ENCODE measurements at regions not wholly inside any gene's neighbourhood (a gene's known extent, or its start where the extent isn't known, plus 50 kb on each side); places are given as distances from the start of the nearest gene placed in this dataset.
A peak's percentile ranks its signal among the peaks of the same experiment; 100 is the strongest.

DNA sequence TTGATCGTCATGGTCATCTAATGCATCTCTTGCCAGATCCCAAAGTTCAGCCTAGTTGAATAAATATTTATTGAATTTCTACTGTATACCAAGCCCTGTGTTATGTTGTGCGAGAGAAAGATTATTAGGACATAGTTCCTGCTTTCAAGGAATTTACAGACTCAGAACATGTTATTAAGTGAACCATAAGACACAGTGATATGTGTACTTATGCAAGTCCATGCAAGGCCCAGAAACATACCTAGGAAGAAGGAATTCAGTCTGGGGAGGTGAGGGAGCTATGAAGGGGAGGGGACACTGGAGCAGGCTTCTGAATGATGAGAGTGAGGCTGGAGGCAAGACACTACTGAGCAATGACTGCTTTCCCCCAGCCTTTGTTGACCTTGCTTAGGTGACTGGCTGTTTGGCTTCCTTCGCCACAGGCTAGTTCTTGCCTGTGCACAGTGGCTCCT is 81.4 kb downstream of the ACAA2 start:
- Histone ChIP-seq H3K4me3 (ENCODE audit: low read depth, low read length) (no peak overlapping the region), H3K36me3 (ENCODE audit: control insufficient read depth in 2 of 2, insufficient read depth in 1 of 2, low read length in 2 of 2) (no peaks in the 10 kb centered on the region), H3K27ac (ENCODE audit: extremely low read depth, low read depth, low read length) (no peak overlapping the region), H3K4me1 (ENCODE audit: control insufficient read depth, insufficient read depth, low read length) (no peaks in the 10 kb centered on the region), H3K9me3 (ENCODE audit: control insufficient read depth, insufficient read depth, low read depth, low read length) (no peaks in the 10 kb centered on the region)
- ChIA-PET POLR2A (interaction anchor here (0.6 kb wide), 1 partner anchor 184 kb away, joined by 3 read pairs; no protein-coding TSS in a partner anchor), CTCF (interaction anchor here (0.6 to 7.3 kb wide), 4 partner anchors 9 to 321 kb away, joined by 3 to 51 read pairs (median 6); partner anchors contain the start of gene LIPG)
- TF ChIP-seq, protein P1, sequence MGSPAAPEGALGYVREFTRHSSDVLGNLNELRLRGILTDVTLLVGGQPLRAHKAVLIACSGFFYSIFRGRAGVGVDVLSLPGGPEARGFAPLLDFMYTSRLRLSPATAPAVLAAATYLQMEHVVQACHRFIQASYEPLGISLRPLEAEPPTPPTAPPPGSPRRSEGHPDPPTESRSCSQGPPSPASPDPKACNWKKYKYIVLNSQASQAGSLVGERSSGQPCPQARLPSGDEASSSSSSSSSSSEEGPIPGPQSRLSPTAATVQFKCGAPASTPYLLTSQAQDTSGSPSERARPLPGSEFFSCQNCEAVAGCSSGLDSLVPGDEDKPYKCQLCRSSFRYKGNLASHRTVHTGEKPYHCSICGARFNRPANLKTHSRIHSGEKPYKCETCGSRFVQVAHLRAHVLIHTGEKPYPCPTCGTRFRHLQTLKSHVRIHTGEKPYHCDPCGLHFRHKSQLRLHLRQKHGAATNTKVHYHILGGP (tag by site-specific recombination; IDR thresholded peaks at IDR 0.05): 0 out of 2 replicates have a peak, but pooled peaks have one; percentile 24
- no peak for TF ChIP-seq ZNF521 (tag by site-specific recombination; IDR thresholded peaks at IDR 0.05)

DNA sequence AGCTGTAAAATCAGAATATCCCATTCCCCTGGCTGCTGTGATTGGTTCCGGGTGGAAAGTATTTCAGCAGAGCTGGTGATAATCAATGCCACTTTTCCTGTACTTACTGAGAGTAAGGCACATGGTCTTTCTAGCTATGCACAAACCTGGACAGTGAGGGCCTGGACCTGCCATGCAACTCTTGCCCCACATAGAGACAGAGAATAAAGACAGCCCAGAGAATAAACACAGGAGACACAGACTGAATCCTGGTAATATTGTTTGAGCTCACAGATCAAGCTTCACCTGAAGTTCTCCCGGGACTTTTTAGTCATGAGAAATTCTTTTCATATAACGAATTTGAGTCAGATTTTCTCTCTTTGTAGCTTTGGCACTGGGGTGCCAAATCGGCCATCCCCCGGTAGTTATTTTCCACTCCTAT is 81.9 kb downstream of the ACAA2 start:
- TF ChIP-seq TCF7L2 (IDR thresholded peaks at IDR 0.05; ENCODE audit: borderline replicate concordance, low read depth, low read length) (no peak), ZNF610 (tag by site-specific recombination; IDR thresholded peaks at IDR 0.05; ENCODE audit: borderline replicate concordance) (no peak), EGR2 (tag by site-specific recombination; IDR thresholded peaks at IDR 0.05; ENCODE audit: low read depth) (no peak), ZNF350 (tag by site-specific recombination; IDR thresholded peaks at IDR 0.05) (no peak), MZF1 (tag by site-specific recombination; IDR thresholded peaks at IDR 0.05; ENCODE audit: borderline replicate concordance) (no peak), YY1 (tag by site-specific recombination; IDR thresholded peaks at IDR 0.05) (no peak), ZNF423 (tag by site-specific recombination; IDR thresholded peaks at IDR 0.05) (no peak), ZNF140 (tag by site-specific recombination; IDR thresholded peaks at IDR 0.05) (no peak)
- TF ChIP-seq, protein P2, sequence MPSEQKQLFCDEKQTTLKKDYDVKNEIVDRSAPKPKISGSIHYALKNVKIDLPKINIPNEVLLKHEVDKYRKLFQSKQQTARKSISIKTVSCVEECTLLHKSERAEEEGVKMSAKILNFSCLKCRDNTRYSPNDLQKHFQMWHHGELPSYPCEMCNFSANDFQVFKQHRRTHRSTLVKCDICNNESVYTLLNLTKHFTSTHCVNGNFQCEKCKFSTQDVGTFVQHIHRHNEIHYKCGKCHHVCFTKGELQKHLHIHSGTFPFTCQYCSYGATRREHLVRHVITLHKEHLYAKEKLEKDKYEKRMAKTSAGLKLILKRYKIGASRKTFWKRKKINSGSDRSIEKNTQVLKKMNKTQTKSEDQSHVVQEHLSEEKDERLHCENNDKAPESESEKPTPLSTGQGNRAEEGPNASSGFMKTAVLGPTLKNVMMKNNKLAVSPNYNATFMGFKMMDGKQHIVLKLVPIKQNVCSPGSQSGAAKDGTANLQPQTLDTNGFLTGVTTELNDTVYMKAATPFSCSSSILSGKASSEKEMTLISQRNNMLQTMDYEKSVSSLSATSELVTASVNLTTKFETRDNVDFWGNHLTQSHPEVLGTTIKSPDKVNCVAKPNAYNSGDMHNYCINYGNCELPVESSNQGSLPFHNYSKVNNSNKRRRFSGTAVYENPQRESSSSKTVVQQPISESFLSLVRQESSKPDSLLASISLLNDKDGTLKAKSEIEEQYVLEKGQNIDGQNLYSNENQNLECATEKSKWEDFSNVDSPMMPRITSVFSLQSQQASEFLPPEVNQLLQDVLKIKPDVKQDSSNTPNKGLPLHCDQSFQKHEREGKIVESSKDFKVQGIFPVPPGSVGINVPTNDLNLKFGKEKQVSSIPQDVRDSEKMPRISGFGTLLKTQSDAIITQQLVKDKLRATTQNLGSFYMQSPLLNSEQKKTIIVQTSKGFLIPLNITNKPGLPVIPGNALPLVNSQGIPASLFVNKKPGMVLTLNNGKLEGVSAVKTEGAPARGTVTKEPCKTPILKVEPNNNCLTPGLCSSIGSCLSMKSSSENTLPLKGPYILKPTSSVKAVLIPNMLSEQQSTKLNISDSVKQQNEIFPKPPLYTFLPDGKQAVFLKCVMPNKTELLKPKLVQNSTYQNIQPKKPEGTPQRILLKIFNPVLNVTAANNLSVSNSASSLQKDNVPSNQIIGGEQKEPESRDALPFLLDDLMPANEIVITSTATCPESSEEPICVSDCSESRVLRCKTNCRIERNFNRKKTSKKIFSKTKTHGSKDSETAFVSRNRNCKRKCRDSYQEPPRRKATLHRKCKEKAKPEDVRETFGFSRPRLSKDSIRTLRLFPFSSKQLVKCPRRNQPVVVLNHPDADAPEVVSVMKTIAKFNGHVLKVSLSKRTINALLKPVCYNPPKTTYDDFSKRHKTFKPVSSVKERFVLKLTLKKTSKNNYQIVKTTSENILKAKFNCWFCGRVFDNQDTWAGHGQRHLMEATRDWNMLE (tag by site-specific recombination; conservative IDR thresholded peaks at IDR 0.05; ENCODE audit: low read depth): no peak
- TF ChIP-seq, protein P3, sequence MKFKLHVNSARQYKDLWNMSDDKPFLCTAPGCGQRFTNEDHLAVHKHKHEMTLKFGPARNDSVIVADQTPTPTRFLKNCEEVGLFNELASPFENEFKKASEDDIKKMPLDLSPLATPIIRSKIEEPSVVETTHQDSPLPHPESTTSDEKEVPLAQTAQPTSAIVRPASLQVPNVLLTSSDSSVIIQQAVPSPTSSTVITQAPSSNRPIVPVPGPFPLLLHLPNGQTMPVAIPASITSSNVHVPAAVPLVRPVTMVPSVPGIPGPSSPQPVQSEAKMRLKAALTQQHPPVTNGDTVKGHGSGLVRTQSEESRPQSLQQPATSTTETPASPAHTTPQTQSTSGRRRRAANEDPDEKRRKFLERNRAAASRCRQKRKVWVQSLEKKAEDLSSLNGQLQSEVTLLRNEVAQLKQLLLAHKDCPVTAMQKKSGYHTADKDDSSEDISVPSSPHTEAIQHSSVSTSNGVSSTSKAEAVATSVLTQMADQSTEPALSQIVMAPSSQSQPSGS (tag by site-specific recombination; IDR thresholded peaks at IDR 0.05; ENCODE audit: low read depth): no peak
- POLR2A ChIA-PET: no interaction called here
- CTCF ChIA-PET: interaction anchor here (0.6 to 7.3 kb wide), 5 partner anchors 8 to 221 kb away, joined by 3 to 51 read pairs (median 9); partner anchors contain the start of gene LIPG

DNA sequence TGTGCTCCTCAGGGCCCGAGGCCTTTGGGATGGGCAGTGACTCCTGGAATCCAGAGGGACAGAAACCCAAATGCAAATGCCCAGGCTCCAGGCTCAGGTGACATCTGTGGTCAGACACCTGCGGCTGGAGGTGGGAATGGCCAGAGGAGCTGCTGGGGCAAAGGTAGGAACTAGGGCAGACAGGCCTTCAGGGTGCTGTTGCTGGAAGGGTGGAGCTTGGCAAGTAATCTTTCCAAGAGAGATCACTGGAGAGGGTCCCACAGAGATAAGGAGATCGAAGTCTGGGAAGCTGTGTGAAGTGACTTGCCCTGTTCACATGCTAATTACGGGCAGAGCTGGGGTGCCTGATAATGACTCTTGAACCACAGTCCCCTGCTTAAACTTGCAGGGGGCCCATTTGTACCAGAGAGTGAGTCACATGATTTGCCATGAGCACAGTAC is 82.4 kb downstream of the ACAA2 start:
- Histone ChIP-seq H3K36me3 (ENCODE audit: control insufficient read depth in 2 of 2, insufficient read depth in 1 of 2, low read length in 2 of 2) (no peaks in the 10 kb centered on the region), H3K9me3 (ENCODE audit: control insufficient read depth, insufficient read depth, low read depth, low read length) (no peaks in the 10 kb centered on the region), H3K4me1 (ENCODE audit: control insufficient read depth, insufficient read depth, low read length) (peaks cover 7% of the 10 kb centered on the region), H3K4me3 (ENCODE audit: low read depth, low read length) (no peak overlapping the region), H3K27ac (ENCODE audit: extremely low read depth, low read depth, low read length) (0 out of 2 replicates have a peak overlapping the region, but pooled peaks have one; percentile 1)
- CTCF ChIA-PET: interaction anchor here (0.6 to 7.3 kb wide), 7 partner anchors 8 to 220 kb away, joined by 3 to 51 read pairs (median 4); partner anchors contain the start of gene LIPG
- POLR2A ChIA-PET: no interaction called here
- TF ChIP-seq, protein P4, sequence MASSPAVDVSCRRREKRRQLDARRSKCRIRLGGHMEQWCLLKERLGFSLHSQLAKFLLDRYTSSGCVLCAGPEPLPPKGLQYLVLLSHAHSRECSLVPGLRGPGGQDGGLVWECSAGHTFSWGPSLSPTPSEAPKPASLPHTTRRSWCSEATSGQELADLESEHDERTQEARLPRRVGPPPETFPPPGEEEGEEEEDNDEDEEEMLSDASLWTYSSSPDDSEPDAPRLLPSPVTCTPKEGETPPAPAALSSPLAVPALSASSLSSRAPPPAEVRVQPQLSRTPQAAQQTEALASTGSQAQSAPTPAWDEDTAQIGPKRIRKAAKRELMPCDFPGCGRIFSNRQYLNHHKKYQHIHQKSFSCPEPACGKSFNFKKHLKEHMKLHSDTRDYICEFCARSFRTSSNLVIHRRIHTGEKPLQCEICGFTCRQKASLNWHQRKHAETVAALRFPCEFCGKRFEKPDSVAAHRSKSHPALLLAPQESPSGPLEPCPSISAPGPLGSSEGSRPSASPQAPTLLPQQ (tag by site-specific recombination; IDR thresholded peaks at IDR 0.05): 0 out of 2 replicates have a peak, but pooled peaks have one; percentile 22
- no peak for TF ChIP-seq TCF7L2 (IDR thresholded peaks at IDR 0.05; ENCODE audit: borderline replicate concordance, low read depth, low read length)
- TF ChIP-seq, protein P5, sequence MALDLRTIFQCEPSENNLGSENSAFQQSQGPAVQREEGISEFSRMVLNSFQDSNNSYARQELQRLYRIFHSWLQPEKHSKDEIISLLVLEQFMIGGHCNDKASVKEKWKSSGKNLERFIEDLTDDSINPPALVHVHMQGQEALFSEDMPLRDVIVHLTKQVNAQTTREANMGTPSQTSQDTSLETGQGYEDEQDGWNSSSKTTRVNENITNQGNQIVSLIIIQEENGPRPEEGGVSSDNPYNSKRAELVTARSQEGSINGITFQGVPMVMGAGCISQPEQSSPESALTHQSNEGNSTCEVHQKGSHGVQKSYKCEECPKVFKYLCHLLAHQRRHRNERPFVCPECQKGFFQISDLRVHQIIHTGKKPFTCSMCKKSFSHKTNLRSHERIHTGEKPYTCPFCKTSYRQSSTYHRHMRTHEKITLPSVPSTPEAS (tag by site-specific recombination; IDR thresholded peaks at IDR 0.05): no peak
- TF ChIP-seq ZIC2 (tag by site-specific recombination; IDR thresholded peaks at IDR 0.05): peak; percentile 70
- peak; percentile 11; the same call in 1 of the 2 replicates for TF ChIP-seq GLIS1 (tag by site-specific recombination; IDR thresholded peaks at IDR 0.05)

More for the DNA sequence above, 81.9 kb downstream of the ACAA2 start:
- no peaks in the 10 kb centered on the region for H3K36me3 ChIP-seq (ENCODE audit: control insufficient read depth in 2 of 2, insufficient read depth in 1 of 2, low read length in 2 of 2)
- no peak overlapping the region for H3K27ac ChIP-seq (ENCODE audit: extremely low read depth, low read depth, low read length)
- H3K4me1 ChIP-seq (ENCODE audit: control insufficient read depth, insufficient read depth, low read length): peaks cover 4% of the 10 kb centered on the region
- no peak overlapping the region for H3K4me3 ChIP-seq (ENCODE audit: low read depth, low read length)
- H3K9me3 ChIP-seq (ENCODE audit: control insufficient read depth, insufficient read depth, low read depth, low read length): no peaks in the 10 kb centered on the region

All from HEK293 (cell line).